Stomach (tissue), 4 donors: ENCODE measurements at regions not wholly inside any gene's neighbourhood (a gene's known extent, or its start where the extent isn't known, plus 50 kb on each side); places are given as distances from the start of the nearest gene placed in this dataset.

ENCODE experiments used
- EP300 ChIP-seq: sonication (generic); formaldehyde crosslinking; IDR thresholded peaks from one replicate; pipeline ENCODE4 v1.6.1; 2017; ENCODE audit warnings: antibody characterized with exemption
- POLR2A ChIP-seq, 4 donors: fragments of 450-650 bp; IDR thresholded peaks; one replicate each; pipeline ENCODE4 v1.6.1; 2016; ENCODE audit warnings: antibody characterized with exemption in 4 of 4, control low read depth in 2 of 4, mild to moderate bottlenecking in 1 of 4, moderate library complexity in 1 of 4
- POLR2AphosphoS5 ChIP-seq, 3 donors: sonication (generic); formaldehyde crosslinking; IDR thresholded peaks; one replicate each; pipeline ENCODE4 v1.6.1; 2016; ENCODE audit warnings: antibody characterized with exemption in 3 of 3
- TF ChIP-seq, protein P1 (sequence below), 7 experiments: fragments of 450-650 bp in 4 of 7; fragments of 200-600 bp in 3 of 7; sonication (generic) in 3 of 7; IDR thresholded peaks; one replicate each; pipeline ENCODE4 v1.5.1; 2016 to 2019; ENCODE audit warnings: antibody characterized with exemption in 7 of 7, control low read depth in 2 of 7, mild to moderate bottlenecking in 1 of 7

DNA sequence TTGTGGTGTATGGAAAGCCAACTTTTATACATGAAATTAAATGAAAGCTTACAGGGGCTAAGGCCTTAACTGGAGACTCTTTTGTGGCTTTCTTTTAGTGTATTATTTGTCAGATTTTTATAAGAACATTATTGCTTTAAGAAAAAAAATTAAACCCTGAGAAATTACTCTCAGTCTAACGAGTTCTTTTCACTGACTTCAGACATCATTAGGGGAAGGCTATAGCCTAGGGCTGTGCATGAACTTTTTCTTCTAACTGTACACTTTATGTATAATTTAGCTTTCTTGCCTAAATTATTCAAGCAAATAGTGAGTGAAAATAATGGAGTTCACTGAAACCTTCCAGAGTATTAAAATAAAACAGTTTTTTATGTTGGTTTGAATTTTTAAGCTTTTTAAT lies 151.1 kb upstream of the MEIS1 start:
- TF ChIP-seq, protein P1, sequence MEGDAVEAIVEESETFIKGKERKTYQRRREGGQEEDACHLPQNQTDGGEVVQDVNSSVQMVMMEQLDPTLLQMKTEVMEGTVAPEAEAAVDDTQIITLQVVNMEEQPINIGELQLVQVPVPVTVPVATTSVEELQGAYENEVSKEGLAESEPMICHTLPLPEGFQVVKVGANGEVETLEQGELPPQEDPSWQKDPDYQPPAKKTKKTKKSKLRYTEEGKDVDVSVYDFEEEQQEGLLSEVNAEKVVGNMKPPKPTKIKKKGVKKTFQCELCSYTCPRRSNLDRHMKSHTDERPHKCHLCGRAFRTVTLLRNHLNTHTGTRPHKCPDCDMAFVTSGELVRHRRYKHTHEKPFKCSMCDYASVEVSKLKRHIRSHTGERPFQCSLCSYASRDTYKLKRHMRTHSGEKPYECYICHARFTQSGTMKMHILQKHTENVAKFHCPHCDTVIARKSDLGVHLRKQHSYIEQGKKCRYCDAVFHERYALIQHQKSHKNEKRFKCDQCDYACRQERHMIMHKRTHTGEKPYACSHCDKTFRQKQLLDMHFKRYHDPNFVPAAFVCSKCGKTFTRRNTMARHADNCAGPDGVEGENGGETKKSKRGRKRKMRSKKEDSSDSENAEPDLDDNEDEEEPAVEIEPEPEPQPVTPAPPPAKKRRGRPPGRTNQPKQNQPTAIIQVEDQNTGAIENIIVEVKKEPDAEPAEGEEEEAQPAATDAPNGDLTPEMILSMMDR (IDR thresholded peaks at IDR 0.05) = no peak
- TF ChIP-seq POLR2AphosphoS5 (IDR thresholded peaks at IDR 0.05) = no peak
- no peak for TF ChIP-seq POLR2A (IDR thresholded peaks at IDR 0.05)
- TF ChIP-seq EP300 = no peak
